CD4-positive, alpha-beta T cell (primary cell): ENCODE measurements at regions not wholly inside any gene's neighbourhood (a gene's known extent, or its start where the extent isn't known, plus 50 kb on each side); places are given as distances from the start of the nearest gene placed in this dataset.

Experiments used
- ATAC-seq: fragments of 200-7000 bp; cut with Tn5 transposase; one replicate; pipeline ENCODE4 v1.10.0; 2022; ENCODE audit warnings: mild to moderate bottlenecking; ENCODE audit not compliant: poor library complexity
- CTCF ChIA-PET: fragments of 350-600 bp; sonication (Branson Sonifier 250); formaldehyde crosslinking; loops from one replicate; lab custom pipeline; 2021; ENCODE audit warnings: antibody characterized with exemption, inconsistent platforms; lab: Charles Lee
- POLR2A ChIA-PET: fragments of 350-600 bp; sonication (Branson Sonifier 250); formaldehyde crosslinking; loops from one replicate; lab custom pipeline; 2021; ENCODE audit warnings: antibody characterized with exemption, inconsistent platforms; lab: Charles Lee
- DNase-seq, 14 experiments: peaks; one replicate each; pipeline ENCODE4 v3.0.0-alpha.2; 2013 to 2020; ENCODE audit warnings: mixed read lengths in 2 of 14
- H3K27ac ChIP-seq, 2 donors: one replicate each; pipeline versions ENCODE4 v1.5.1 to v1.7.0; 2013; ENCODE audit warnings: low read length in 2 of 2, low read depth in 1 of 2, mild to moderate bottlenecking in 1 of 2
- H3K27me3 ChIP-seq, 2 experiments: 1 replicate in 1 of 2; 2 replicates in 1 of 2; pipeline versions ENCODE4 v1.6.1 to v1.7.0; 2013; ENCODE audit warnings: low read length in 2 of 2, control low read depth in 1 of 2, mild to moderate bottlenecking in 1 of 2, moderate library complexity in 1 of 2; ENCODE audit not compliant: insufficient read depth in 2 of 2, control insufficient read depth in 1 of 2
- H3K36me3 ChIP-seq: one replicate; pipeline ENCODE4 v1.6.1; 2013; ENCODE audit warnings: low read length, control low read depth; ENCODE audit not compliant: insufficient read depth
- H3K4me1 ChIP-seq: one replicate; pipeline ENCODE4 v1.6.1; 2013; ENCODE audit warnings: low read length, control low read depth; ENCODE audit not compliant: insufficient read depth
- H3K4me3 ChIP-seq: one replicate; pipeline ENCODE4 v1.5.1; 2013; ENCODE audit warnings: mild to moderate bottlenecking, low read length, moderate library complexity
- H3K9me3 ChIP-seq, 2 experiments: 1 replicate in 1 of 2; 2 replicates in 1 of 2; pipeline versions ENCODE4 v1.6.1 to v1.7.0; 2013; ENCODE audit warnings: low read length in 2 of 2, mild to moderate bottlenecking in 2 of 2, control low read depth in 1 of 2, moderate library complexity in 1 of 2; ENCODE audit not compliant: control insufficient read depth in 1 of 2, insufficient read depth in 1 of 2
- H3K27ac Mint-ChIP-seq: one replicate; pipeline ENCODE4 v1.8.0; 2020; ENCODE audit warnings: mixed read lengths
- H3K27me3 Mint-ChIP-seq: one replicate; pipeline ENCODE4 v1.8.0; 2021; ENCODE audit warnings: mixed read lengths
- H3K36me3 Mint-ChIP-seq: one replicate; pipeline ENCODE4 v1.8.0; 2021; ENCODE audit warnings: low read depth, mixed read lengths
- H3K4me1 Mint-ChIP-seq: one replicate; pipeline ENCODE4 v1.8.0; 2021; ENCODE audit warnings: low read depth, mixed read lengths
- H3K4me3 Mint-ChIP-seq: one replicate; pipeline ENCODE4 v1.8.0; 2020; ENCODE audit warnings: mild to moderate bottlenecking, mixed read lengths
- H3K9me3 Mint-ChIP-seq: one replicate; pipeline ENCODE4 v1.8.0; 2020; ENCODE audit warnings: mixed read lengths
- CTCF ChIP-seq: fragments of 200-600 bp; IDR thresholded peaks from one replicate; pipeline ENCODE4 v1.8.0; 2022; ENCODE audit warnings: antibody characterized with exemption, mild to moderate bottlenecking
- intact Hi-C, 2 experiments: fragments of 100-400 bp; cut with DNase I in 1 of 2; cut with micrococcal nuclease in 1 of 2; formaldehyde crosslinking; loops; one replicate each; pipeline versions ENCODE4 v1.15.1 to v1.9.0; 2023 to 2025; cut with DNase I, micrococcal nuclease

GRCh38 chr21:32207406-32207716 lies 71.5 kb downstream of the MIS18A start:
- no peak for TF ChIP-seq CTCF
- no peak overlapping the region for H3K4me3 Mint-ChIP-seq
- Histone ChIP-seq H3K4me3 (no peak overlapping the region), H3K27ac (no peak overlapping the region), H3K4me1 (no peaks in the 10 kb centered on the region), H3K36me3 (no peaks in the 10 kb centered on the region), H3K9me3 (peaks cover 0 to 8% of the 10 kb centered on the region in 2 experiments), H3K27me3 (no peaks in the 10 kb centered on the region)
- no peaks in the 10 kb centered on the region for H3K9me3 Mint-ChIP-seq
- POLR2A ChIA-PET, result no interaction called here
- no peaks in the 10 kb centered on the region for H3K4me1 Mint-ChIP-seq
- DNase-seq, result no peak
- H3K27me3 Mint-ChIP-seq, result no peaks in the 10 kb centered on the region
- H3K27ac Mint-ChIP-seq, result no peak overlapping the region
- intact Hi-C loops, result no loop called here
- no peak for ATAC-seq
- H3K36me3 Mint-ChIP-seq, result no peaks in the 10 kb centered on the region
- CTCF ChIA-PET, result no interaction called here

DNA sequence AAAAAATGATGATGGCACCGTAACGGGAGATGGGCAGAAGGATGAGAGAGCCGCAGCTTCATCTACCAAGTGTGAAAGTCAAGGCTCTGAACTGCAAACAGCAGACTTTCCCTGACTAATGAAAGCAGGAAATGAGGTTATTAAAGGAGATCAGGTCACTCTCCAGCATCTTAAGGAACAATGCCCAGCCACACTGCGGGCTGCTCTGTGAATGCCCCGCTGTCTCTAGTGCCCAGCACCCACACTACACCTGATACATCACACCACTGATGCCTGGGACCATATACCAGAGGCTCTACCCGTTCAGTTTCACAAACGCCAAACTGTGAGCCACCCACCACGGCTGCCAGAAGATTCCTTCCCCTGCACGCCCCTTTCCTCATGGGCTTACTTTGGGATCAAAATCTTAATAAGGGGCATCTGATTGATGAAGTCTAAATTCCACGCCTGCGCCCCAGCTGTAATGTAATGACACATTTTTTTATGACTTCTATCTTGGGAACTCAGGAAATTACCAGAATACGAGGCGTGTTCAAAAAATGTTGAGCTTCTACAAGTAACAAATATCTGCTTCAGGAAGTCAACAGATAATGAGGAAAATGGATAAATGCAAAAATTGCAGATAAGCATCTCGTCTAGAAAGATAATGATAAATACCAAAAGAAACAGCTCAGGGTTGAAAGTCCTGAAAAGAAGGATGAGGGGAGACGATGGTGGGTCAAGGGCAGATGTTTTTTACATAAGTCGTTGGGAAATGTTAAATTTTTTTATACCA lies 72.0 kb downstream of the MIS18A start:
- Histone ChIP-seq H3K4me3 (no peak overlapping the region), H3K27me3 (no peaks in the 10 kb centered on the region), H3K36me3 (no peaks in the 10 kb centered on the region), H3K4me1 (no peaks in the 10 kb centered on the region), H3K9me3 (peaks cover 0 to 8% of the 10 kb centered on the region in 2 experiments), H3K27ac (no peak overlapping the region)
- no peaks in the 10 kb centered on the region for H3K36me3 Mint-ChIP-seq
- H3K4me3 Mint-ChIP-seq, result no peak overlapping the region
- ChIA-PET POLR2A (no interaction called here), CTCF (no interaction called here)
- ATAC-seq, result no peak
- H3K27ac Mint-ChIP-seq, result no peak overlapping the region
- DNase-seq, result no peak
- intact Hi-C loops, result no loop called here
- no peaks in the 10 kb centered on the region for H3K4me1 Mint-ChIP-seq
- no peaks in the 10 kb centered on the region for H3K9me3 Mint-ChIP-seq
- no peak for TF ChIP-seq CTCF
- H3K27me3 Mint-ChIP-seq, result no peaks in the 10 kb centered on the region

- intact Hi-C loops, result no loop called here
- no peaks in the 10 kb centered on the region for H3K36me3 Mint-ChIP-seq
- H3K4me1 Mint-ChIP-seq, result no peaks in the 10 kb centered on the region
- ChIA-PET POLR2A (interaction anchor here (0.6 kb wide), 1 partner anchor 30 kb away, joined by 3 read pairs; no protein-coding TSS in a partner anchor), CTCF (no interaction called here)
- H3K27me3 ChIP-seq, result no peaks in the 10 kb centered on the region
- no peak overlapping the region for H3K27ac Mint-ChIP-seq
- H3K9me3 Mint-ChIP-seq, result no peaks in the 10 kb centered on the region
- H3K36me3 ChIP-seq, result no peaks in the 10 kb centered on the region
- DNase-seq (no peak), ATAC-seq (no peak)
- H3K9me3 ChIP-seq, result peaks cover 0 to 8% of the 10 kb centered on the region in 2 experiments
- H3K4me3 ChIP-seq, result no peak overlapping the region
- H3K27ac ChIP-seq, result no peak overlapping the region
- no peaks in the 10 kb centered on the region for H3K4me1 ChIP-seq
- no peak overlapping the region for H3K4me3 Mint-ChIP-seq
- no peak for TF ChIP-seq CTCF
- H3K27me3 Mint-ChIP-seq, result no peaks in the 10 kb centered on the region
Observed at GRCh38 chr21:32203877-32204480, 74.9 kb downstream of the MIS18A start.
